Adrenal gland (tissue), 5 donors: ENCODE measurements at regions not wholly inside any gene's neighbourhood (a gene's known extent, or its start where the extent isn't known, plus 50 kb on each side); places are given as distances from the start of the nearest gene placed in this dataset.

Experiments used
- POLR2A ChIP-seq, 2 donors: fragments of 450-650 bp; IDR thresholded peaks; one replicate each; pipeline ENCODE4 v1.6.1; 2017; ENCODE audit warnings: antibody characterized with exemption in 2 of 2, mild to moderate bottlenecking in 2 of 2, moderate library complexity in 1 of 2
- TF ChIP-seq, protein P1 (sequence below), 6 experiments: fragments of 450-650 bp in 4 of 6; fragments of 200-600 bp in 2 of 6; sonication (generic) in 1 of 6; IDR thresholded peaks; 1 replicate in 5 of 6; 2 replicates in 1 of 6; pipeline versions ENCODE4 v1.5.1 to v1.8.0; 2016 to 2021; ENCODE audit warnings: antibody characterized with exemption in 6 of 6, mild to moderate bottlenecking in 2 of 6, moderate library complexity in 1 of 6
- donor health status: DM: no; HTN: no; CAD: no.

DNA sequence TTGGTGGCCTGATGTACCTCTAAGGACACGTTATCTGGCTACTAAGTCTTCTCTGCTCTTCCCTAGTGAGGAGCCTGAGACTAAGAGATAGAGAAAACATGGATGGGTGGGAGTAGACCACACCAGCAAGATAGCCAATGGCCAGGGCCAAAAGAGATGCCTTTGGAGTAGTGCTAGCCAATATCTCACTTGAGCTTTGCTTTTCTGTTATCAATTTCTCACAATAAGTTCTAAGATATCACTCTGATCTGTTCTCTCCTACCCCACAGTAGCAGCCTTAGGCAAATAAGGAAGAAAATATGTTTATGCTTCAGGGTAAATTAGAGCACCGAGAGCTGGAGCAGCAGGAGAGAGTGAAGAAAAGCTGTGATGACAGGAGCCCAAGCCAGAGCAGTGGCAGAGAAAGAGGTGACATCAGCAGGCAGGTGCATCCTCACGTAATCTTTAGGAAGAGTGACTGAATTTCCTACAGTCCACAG is 343.9 kb upstream of the NOCT start:
- TF ChIP-seq, protein P1, sequence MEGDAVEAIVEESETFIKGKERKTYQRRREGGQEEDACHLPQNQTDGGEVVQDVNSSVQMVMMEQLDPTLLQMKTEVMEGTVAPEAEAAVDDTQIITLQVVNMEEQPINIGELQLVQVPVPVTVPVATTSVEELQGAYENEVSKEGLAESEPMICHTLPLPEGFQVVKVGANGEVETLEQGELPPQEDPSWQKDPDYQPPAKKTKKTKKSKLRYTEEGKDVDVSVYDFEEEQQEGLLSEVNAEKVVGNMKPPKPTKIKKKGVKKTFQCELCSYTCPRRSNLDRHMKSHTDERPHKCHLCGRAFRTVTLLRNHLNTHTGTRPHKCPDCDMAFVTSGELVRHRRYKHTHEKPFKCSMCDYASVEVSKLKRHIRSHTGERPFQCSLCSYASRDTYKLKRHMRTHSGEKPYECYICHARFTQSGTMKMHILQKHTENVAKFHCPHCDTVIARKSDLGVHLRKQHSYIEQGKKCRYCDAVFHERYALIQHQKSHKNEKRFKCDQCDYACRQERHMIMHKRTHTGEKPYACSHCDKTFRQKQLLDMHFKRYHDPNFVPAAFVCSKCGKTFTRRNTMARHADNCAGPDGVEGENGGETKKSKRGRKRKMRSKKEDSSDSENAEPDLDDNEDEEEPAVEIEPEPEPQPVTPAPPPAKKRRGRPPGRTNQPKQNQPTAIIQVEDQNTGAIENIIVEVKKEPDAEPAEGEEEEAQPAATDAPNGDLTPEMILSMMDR (IDR thresholded peaks at IDR 0.05): no peak
- TF ChIP-seq POLR2A (IDR thresholded peaks at IDR 0.05): no peak
